AG10803 (cell line): ENCODE measurements at regions not wholly inside any gene's neighbourhood (a gene's known extent, or its start where the extent isn't known, plus 50 kb on each side); places are given as distances from the start of the nearest gene placed in this dataset.

ENCODE experiments used
- DNase-seq: peaks from one replicate; pipeline ENCODE4 v3.0.0; 2010; ENCODE audit warnings: low read depth
- H3K4me3 ChIP-seq: 2 replicates; pipeline ENCODE4 v1.5.1; 2011; ENCODE audit warnings: mild to moderate bottlenecking, low read length, control low read depth
- TF ChIP-seq, protein P1 (sequence below): conservative IDR thresholded peaks from 2 replicates; pipeline ENCODE4 v1.5.1; 2011; ENCODE audit warnings: mild to moderate bottlenecking, low read length, control low read depth, inconsistent platforms

DNA sequence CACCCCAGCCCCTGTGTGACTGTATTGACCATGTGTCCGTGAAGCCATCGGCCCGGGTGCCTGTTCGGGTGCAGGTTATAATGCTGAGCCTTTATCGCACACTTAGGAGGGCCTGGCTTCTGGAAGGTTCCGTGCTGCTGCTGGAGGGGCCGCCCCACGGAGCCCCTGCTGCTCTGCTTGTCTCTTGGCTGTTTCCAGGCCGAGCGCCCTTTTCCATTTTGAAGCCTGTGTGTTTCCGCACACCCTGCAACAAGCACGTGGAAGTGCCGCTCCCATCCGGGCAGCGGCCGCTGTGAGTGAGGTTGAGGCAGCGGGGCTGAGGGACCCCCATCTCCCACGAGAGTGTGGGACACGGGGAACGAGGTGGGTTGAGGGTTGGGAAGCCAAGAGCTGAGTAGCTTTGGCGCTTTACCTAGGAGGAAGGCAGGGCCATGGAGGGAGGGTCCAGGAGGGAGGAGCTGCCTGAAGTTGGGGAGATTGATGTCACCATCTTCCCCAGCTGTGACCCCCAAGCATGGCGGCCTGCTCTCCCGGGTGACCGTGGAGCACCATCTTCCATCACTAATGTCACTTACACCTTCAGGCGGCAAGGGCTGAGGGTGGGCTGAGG is 200.1 kb upstream of the GSE1 start:
- TF ChIP-seq, protein P1, sequence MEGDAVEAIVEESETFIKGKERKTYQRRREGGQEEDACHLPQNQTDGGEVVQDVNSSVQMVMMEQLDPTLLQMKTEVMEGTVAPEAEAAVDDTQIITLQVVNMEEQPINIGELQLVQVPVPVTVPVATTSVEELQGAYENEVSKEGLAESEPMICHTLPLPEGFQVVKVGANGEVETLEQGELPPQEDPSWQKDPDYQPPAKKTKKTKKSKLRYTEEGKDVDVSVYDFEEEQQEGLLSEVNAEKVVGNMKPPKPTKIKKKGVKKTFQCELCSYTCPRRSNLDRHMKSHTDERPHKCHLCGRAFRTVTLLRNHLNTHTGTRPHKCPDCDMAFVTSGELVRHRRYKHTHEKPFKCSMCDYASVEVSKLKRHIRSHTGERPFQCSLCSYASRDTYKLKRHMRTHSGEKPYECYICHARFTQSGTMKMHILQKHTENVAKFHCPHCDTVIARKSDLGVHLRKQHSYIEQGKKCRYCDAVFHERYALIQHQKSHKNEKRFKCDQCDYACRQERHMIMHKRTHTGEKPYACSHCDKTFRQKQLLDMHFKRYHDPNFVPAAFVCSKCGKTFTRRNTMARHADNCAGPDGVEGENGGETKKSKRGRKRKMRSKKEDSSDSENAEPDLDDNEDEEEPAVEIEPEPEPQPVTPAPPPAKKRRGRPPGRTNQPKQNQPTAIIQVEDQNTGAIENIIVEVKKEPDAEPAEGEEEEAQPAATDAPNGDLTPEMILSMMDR: no peak
- H3K4me3 ChIP-seq: no peak overlapping the region
- DNase-seq: no peak

DNA sequence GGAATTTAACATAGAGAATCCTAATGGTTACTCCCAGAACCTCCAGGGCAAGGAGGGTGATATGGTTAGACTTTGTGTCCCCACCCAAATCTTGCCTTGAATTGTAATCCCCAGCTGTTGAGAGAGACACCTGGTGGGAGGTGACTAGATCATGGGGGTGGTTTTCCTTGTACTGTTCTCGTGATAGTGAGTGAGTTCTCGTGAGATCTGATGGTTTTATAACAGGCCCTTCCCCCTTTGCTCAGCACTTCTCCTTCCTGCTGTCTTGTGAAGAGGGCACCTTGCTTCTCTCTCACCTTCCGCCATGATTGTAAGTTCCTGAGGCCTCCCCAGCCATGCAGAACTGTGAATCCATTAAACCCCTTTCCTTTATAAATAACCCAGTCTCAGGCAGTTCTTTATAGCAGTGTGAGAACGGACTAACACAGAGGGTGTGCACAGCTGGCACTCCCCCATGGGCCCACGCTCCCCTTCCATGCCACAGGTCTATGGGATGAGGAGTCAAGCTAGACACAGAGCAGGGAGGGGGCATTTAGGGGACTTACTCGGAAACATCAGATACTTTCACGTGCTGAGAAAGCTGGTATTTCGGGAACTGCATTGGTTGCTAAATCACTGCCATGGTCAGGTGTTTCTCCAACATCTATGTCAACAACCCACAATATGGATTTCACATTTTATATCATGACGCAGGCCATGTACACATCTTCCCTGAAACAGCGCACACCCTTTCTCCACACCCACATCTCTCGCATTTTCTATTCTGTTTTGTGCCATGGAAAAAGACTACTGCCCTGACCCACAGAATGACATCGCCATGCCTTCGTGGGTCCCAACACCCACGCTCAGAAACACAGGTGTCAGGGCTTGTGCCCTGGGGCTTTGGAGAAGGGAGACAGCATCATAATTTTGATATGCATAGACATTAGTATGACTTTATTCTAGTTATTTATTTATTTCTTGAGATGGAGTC is 199.1 kb upstream of the GSE1 start:
- no peak for DNase-seq
- TF ChIP-seq, protein P1: no peak
- no peak overlapping the region for H3K4me3 ChIP-seq

DNA sequence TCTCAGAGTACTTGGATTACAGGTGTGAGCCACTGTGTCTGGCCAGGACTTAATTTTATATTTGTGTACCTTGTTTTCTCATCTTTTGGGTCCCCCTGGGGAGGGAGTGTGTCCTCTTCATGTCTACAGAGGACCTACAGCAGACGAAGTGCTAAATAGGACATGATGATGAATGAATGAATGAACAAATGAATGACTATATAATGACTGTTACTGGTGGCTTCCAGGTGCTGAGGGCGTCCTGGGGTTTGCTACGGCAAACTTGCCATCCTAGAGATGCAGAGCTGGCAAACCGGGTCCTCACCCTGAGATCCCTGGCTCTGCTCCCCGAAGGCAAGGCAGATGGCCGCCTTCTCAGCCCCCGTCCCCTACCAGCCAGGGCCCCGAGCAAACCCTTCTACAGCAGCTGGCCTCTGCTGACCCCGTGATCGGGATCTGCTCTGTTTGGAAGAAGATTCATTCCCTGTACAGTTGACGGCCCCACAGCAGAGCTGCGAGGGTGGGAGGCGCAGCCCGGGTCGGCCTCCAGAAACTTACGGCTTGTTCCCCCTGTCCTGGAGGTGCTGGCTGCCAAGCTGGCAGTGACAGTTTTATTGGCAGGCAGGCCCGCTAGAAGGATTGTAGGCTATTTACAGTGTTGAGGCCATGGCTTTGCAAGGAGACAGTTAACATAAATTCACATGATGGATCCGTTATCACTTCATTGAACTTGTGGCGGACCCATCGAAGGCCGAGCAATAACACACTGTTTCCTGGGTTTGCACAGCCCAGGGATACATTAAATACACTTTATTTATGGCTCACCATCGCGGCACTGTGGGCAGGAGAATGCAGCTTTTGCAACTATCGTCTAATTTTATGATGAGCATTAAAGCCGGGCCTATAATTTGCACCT is 197.7 kb upstream of the GSE1 start:
- no peak for DNase-seq
- TF ChIP-seq, protein P1: no peak
- H3K4me3 ChIP-seq: no peak overlapping the region

DNA sequence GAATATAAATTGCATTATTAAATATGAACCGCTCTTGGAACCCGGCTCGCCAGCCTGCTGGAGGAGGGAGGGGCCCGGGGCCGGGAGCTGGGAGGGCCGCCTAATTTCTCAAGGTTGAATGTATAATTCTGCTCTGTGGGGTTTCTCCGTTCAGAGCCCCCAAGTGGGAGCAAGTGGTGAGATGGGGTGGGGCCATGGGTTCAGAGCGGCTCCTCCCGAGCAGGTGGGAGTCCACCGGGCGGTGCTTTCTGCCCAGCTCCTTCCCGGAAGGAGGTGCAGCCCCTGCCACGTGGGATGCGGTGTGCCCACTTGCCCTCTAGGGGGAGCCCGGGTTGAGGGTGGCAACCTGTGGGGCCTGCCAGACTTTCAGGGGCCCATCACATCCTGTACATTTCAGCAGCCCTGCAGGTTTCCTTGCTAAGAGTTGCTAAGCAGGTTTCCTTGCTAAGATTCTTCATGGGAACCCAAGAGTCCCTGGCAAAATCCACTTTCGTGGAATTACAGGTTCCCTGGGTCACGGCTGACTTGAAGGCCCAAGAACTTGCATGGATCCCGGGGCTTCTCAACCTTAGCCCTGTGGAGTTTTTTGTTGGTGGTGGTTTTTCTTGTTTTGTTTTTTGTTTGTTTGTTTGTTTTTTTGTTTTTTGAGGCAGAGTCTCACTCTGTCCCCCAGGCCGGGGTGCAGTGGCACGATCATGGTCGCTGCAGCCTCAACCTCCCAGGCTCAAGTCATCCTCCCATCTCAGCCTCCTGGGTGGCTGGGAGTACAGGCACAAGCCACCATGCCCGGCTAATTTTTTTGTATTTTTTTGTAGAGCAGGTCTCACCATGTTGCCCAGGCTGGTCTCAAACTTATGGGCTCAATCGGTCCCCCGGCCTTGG is 196.7 kb upstream of the GSE1 start:
- peak; percentile 31 for DNase-seq
- TF ChIP-seq, protein P1: peak; percentile 67
- H3K4me3 ChIP-seq: no peak overlapping the region

DNA sequence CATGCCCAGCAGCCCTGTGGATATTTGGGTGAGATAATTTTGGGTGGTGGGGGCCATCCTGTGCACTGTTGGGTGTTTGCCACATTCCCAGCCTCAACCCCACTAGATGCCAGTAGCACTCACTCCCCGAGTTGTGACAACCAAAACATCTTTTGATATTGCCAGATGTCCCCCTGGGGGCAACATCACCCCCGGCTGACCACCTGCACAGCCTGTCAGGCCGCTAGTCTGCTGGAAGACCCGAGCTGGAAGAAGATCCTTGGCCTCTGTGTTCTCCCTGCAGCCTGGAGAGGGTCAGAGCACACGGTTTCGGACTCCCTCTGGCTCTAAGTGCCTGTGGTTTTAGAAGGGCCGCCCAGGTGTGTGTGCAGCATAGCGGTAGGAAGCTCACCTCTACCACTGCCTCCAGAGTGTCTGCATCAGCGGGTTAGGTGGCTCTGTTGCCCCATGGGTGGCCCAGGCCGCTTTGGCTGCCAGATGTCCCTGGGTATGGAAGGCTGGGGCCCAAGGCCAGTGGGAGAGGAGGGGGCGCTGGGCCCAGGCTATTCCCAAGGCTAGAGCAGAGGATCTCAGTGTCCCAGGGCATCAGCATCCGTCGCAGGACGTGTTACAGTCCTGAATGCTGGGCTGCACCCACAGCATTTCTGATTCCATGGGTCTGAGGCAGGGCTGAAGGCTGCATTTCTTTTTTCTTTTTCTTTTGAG is 195.8 kb upstream of the GSE1 start:
- DNase-seq: no peak
- no peak overlapping the region for H3K4me3 ChIP-seq
- TF ChIP-seq, protein P1: no peak

DNA sequence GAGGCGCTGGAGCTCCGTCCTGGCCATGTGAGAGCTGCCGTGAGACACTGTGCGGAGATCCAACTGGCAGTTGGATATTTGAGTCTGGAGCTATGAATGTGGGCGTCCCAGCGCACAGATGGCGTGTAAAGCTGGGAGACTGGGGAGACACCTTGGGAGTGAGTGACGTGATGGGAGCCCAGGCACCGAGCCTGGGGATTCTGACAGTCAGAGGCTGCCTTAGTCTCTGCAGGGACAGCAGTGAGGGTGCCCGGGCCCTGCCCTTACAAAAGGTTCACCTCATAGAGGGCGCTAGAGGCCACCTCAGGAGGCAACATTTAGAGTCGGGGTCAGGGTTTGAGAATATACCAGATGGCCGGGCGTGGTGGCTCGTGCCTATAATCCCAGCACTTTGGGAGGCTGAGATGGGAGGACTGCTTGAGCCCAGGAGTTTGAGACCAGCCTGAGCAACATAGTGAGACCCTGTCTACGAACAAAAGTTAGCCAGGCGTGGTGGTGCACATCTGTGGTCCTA is 194.1 kb upstream of the GSE1 start:
- no peak overlapping the region for H3K4me3 ChIP-seq
- TF ChIP-seq, protein P1: no peak
- no peak for DNase-seq
